Activated CD4-positive, alpha-beta T cell treated with anti-CD3 and anti-CD28 coated beads, Interleukin-2, amount 10 ng/mL, durations not matched to agents 7 days and 5 days (primary cell): ENCODE measurements at regions not wholly inside any gene's neighbourhood (a gene's known extent, or its start where the extent isn't known, plus 50 kb on each side); places are given as distances from the start of the nearest gene placed in this dataset.

ENCODE experiments used
- CTCF ChIA-PET: fragments of 350-600 bp; sonication (Branson Sonifier 250); formaldehyde crosslinking; loops from one replicate; lab custom pipeline; 2021; ENCODE audit warnings: antibody characterized with exemption; lab: Charles Lee
- POLR2A ChIA-PET: fragments of 350-600 bp; sonication (Branson Sonifier 250); formaldehyde crosslinking; loops from one replicate; lab custom pipeline; 2021; ENCODE audit warnings: antibody characterized with exemption; lab: Charles Lee
- DNase-seq: peaks from one replicate; pipeline ENCODE4 v3.0.0-alpha.2; 2020
- H3K27ac Mint-ChIP-seq: one replicate; pipeline ENCODE4 v1.8.0; 2021; ENCODE audit warnings: mild to moderate bottlenecking, moderate library complexity, mixed read lengths
- H3K27me3 Mint-ChIP-seq: one replicate; pipeline ENCODE4 v1.8.0; 2021; ENCODE audit warnings: mixed read lengths
- H3K36me3 Mint-ChIP-seq: one replicate; pipeline ENCODE4 v1.8.0; 2021; ENCODE audit warnings: low read depth, mixed read lengths
- H3K4me1 Mint-ChIP-seq: one replicate; pipeline ENCODE4 v1.8.0; 2021; ENCODE audit warnings: mixed read lengths
- H3K4me3 Mint-ChIP-seq: one replicate; pipeline ENCODE4 v1.8.0; 2021; ENCODE audit warnings: mild to moderate bottlenecking, moderate library complexity, mixed read lengths
- H3K9me3 Mint-ChIP-seq: one replicate; pipeline ENCODE4 v1.8.0; 2021; ENCODE audit warnings: mixed read lengths

DNA sequence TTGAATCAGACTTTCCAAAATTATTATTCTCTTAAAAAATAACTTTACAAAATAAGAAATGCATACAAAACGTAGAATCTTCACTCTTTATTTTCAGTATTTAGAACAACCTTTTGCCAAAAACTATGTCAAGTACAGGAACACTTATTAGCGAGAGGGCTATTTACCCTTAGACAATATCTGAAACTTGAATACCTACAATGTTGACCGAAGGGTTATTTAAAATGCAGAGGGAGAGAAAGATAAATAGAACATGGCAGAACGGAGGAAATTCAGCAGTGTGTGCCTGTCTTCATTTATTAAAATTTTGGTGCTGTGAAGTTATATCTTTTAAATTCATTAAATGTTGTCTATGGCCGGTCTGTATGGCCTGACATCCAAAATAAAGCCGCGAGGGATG is 198.8 kb downstream of the EFNB2 start:
- ChIA-PET CTCF (no interaction called here), POLR2A (no interaction called here)
- no peak overlapping the region for H3K27ac Mint-ChIP-seq
- no peak overlapping the region for H3K4me3 Mint-ChIP-seq
- DNase-seq = no peak
- no peaks in the 10 kb centered on the region for H3K4me1 Mint-ChIP-seq
- H3K27me3 Mint-ChIP-seq = no peaks in the 10 kb centered on the region
- H3K36me3 Mint-ChIP-seq = no peaks in the 10 kb centered on the region
- peaks cover 12% of the 10 kb centered on the region for H3K9me3 Mint-ChIP-seq

DNA sequence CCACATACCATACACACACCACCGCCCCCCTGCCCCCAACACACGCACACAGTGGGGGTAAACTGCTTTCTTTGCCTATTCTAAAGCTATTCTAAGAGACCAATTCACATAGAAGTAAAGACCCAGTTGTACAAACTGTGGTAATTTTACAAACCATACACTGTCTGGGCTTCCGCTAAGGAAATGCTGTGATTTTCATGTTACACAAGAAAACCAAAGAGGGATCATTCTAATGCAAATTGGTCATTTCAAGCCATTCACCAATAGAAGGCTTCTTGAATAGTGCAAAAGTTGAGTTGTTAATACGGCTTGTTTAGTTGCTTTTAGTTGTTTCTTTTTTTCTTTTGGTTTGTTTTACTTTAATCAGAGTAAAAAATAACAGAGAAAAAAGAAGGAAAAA is 202.8 kb downstream of the EFNB2 start:
- no peaks in the 10 kb centered on the region for H3K36me3 Mint-ChIP-seq
- ChIA-PET CTCF (no interaction called here), POLR2A (no interaction called here)
- H3K9me3 Mint-ChIP-seq = no peaks in the 10 kb centered on the region
- H3K27me3 Mint-ChIP-seq = no peaks in the 10 kb centered on the region
- no peak overlapping the region for H3K4me3 Mint-ChIP-seq
- DNase-seq = no peak
- H3K27ac Mint-ChIP-seq = no peak overlapping the region
- H3K4me1 Mint-ChIP-seq = no peaks in the 10 kb centered on the region

GRCh38 chr13:106331116-106331515 is 204.3 kb downstream of the EFNB2 start:
- Mint-ChIP-seq H3K4me1 (no peaks in the 10 kb centered on the region), H3K27me3 (no peaks in the 10 kb centered on the region), H3K4me3 (no peak overlapping the region), H3K27ac (no peak overlapping the region), H3K9me3 (no peaks in the 10 kb centered on the region), H3K36me3 (no peaks in the 10 kb centered on the region)
- ChIA-PET CTCF (interaction anchor here (1.1 kb wide), 1 partner anchor 28 kb away, joined by 3 read pairs; no protein-coding TSS in a partner anchor), POLR2A (no interaction called here)
- no peak for DNase-seq

GRCh38 chr13:106329941-106330340 is 205.5 kb downstream of the EFNB2 start:
- Mint-ChIP-seq H3K9me3 (no peaks in the 10 kb centered on the region), H3K4me3 (no peak overlapping the region), H3K27ac (no peak overlapping the region), H3K27me3 (no peaks in the 10 kb centered on the region), H3K36me3 (no peaks in the 10 kb centered on the region), H3K4me1 (no peaks in the 10 kb centered on the region)
- no peak for DNase-seq
- ChIA-PET POLR2A (no interaction called here), CTCF (no interaction called here)

DNA sequence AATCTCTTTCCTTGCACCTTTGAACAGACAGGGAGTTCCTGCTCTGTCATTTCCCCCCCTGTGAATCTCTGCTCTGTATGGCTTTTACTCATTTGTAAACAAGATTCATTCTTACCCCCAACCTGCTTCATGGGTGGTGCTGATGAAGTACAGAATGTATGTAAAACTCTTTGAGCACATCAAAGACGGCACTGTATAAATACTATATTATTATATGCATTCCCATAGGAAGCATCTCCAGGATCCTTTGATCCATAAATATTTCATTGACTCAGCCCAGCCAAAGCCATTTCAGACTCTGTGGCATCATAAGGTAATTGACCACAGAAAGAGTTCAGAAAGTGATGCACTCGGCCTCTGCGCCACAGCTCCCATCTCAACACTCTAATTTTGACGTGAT is 208.7 kb downstream of the EFNB2 start:
- H3K9me3 Mint-ChIP-seq = peaks cover 14% of the 10 kb centered on the region

DNA sequence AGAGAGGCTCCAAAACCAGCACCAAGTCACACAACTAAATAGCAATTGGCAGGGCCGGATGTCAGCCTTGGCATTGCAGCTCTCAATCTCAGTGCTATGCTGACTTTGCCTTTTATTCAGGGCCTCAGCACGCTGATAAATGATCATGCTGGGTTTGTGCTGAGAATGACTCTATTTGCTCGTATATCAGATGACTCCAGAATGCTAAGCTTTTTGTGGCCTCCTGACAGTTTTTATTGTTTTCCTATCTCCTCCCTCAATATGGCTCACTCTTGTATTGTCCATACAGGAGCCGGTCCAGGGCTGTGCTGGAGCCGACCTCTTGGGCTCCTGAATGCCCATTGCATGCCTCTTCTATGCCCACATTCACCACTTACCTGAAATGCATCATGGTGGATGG is 211.0 kb downstream of the EFNB2 start:
- Mint-ChIP-seq H3K36me3 (no peaks in the 10 kb centered on the region), H3K27ac (no peak overlapping the region), H3K4me1 (no peaks in the 10 kb centered on the region), H3K9me3 (peaks cover 15% of the 10 kb centered on the region), H3K4me3 (no peak overlapping the region), H3K27me3 (no peaks in the 10 kb centered on the region)
- ChIA-PET POLR2A (no interaction called here), CTCF (no interaction called here)
- no peak for DNase-seq

More for the DNA sequence above, 208.7 kb downstream of the EFNB2 start:
- ChIA-PET POLR2A (no interaction called here), CTCF (no interaction called here)
- no peak overlapping the region for H3K4me3 Mint-ChIP-seq
- no peaks in the 10 kb centered on the region for H3K27me3 Mint-ChIP-seq
- no peak overlapping the region for H3K27ac Mint-ChIP-seq
- H3K4me1 Mint-ChIP-seq = no peaks in the 10 kb centered on the region
- no peak for DNase-seq
- H3K36me3 Mint-ChIP-seq = no peaks in the 10 kb centered on the region

GRCh38 chr13:106322628-106323027 is 212.8 kb downstream of the EFNB2 start:
- Mint-ChIP-seq H3K4me1 (no peaks in the 10 kb centered on the region), H3K27me3 (no peaks in the 10 kb centered on the region), H3K27ac (no peak overlapping the region), H3K9me3 (peaks cover 15% of the 10 kb centered on the region), H3K4me3 (no peak overlapping the region), H3K36me3 (no peaks in the 10 kb centered on the region)
- DNase-seq = no peak
- ChIA-PET CTCF (no interaction called here), POLR2A (no interaction called here)

GRCh38 chr13:106318941-106319411 is 216.5 kb downstream of the EFNB2 start:
- ChIA-PET CTCF (no interaction called here), POLR2A (no interaction called here)
- Mint-ChIP-seq H3K4me1 (no peaks in the 10 kb centered on the region), H3K27me3 (no peaks in the 10 kb centered on the region), H3K9me3 (peaks cover 11% of the 10 kb centered on the region), H3K4me3 (no peak overlapping the region), H3K27ac (no peak overlapping the region), H3K36me3 (no peaks in the 10 kb centered on the region)
- DNase-seq = no peak

- ChIA-PET CTCF (no interaction called here), POLR2A (no interaction called here)
- Mint-ChIP-seq H3K9me3 (no peaks in the 10 kb centered on the region), H3K4me1 (no peaks in the 10 kb centered on the region), H3K27me3 (no peaks in the 10 kb centered on the region), H3K4me3 (no peak overlapping the region), H3K27ac (no peak overlapping the region), H3K36me3 (no peaks in the 10 kb centered on the region)
- no peak for DNase-seq
Observed at GRCh38 chr13:106314417-106314816, 221.0 kb downstream of the EFNB2 start.

DNA sequence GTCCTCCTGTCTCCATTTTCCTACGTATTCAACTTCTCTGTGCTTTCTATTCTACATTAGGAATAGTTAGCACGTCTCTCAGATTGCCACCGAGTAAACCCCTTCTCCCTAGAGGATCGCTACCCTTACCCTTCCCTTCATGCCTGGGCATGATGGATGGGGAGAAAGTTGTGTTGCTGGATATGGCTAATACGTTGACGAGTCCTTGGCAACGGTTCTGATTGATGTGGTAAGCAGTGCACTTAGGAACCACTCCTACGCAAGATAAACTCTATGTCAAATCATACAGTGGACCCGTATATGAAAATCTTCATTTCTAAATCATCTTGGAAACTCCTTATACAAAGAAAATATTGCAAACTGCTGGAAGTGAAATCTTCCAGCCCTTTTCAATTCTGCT is 224.5 kb downstream of the EFNB2 start:
- ChIA-PET POLR2A (no interaction called here), CTCF (no interaction called here)
- H3K4me3 Mint-ChIP-seq = no peak overlapping the region
- H3K36me3 Mint-ChIP-seq = no peaks in the 10 kb centered on the region
- no peak overlapping the region for H3K27ac Mint-ChIP-seq
- H3K27me3 Mint-ChIP-seq = no peaks in the 10 kb centered on the region
- H3K4me1 Mint-ChIP-seq = no peaks in the 10 kb centered on the region
- H3K9me3 Mint-ChIP-seq = peaks cover 6% of the 10 kb centered on the region
- DNase-seq = no peak

GRCh38 chr13:106310291-106310865 is 225.1 kb downstream of the EFNB2 start:
- CTCF ChIA-PET = no interaction called here
- no peak overlapping the region for H3K27ac Mint-ChIP-seq
- H3K9me3 Mint-ChIP-seq = peaks cover 6% of the 10 kb centered on the region
- DNase-seq = no peak
- H3K27me3 Mint-ChIP-seq = no peaks in the 10 kb centered on the region
- H3K36me3 Mint-ChIP-seq = no peaks in the 10 kb centered on the region
- POLR2A ChIA-PET = no interaction called here
- no peak overlapping the region for H3K4me3 Mint-ChIP-seq
- H3K4me1 Mint-ChIP-seq = no peaks in the 10 kb centered on the region

DNA sequence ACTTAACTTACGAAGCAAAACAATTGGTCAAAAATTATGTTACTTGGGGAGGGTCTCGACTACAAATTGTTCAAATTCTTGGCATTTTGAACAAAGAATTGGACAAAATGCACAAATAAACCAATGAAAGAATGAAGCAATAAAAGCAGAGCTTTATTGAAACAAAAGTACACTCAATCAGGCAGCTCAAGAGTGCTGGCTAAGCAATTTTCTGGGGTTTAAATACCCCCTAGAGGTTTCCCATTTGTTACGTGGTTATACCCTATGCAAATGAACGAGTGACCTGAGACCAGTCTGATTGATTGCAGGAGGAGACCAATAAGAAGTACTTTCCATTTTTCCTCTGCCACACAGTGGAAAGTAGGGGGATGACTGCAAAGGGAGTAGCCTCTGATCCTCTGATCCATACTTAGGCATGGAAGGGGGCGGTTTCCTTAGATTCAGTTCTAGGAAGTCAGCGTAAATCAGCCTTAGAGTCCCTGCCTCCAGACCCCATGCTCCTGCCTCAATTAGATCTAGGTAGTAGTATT is 228.6 kb downstream of the EFNB2 start:
- no peak overlapping the region for H3K4me3 Mint-ChIP-seq
- H3K27ac Mint-ChIP-seq = no peak overlapping the region
- H3K27me3 Mint-ChIP-seq = no peaks in the 10 kb centered on the region
- ChIA-PET CTCF (no interaction called here), POLR2A (no interaction called here)
- no peaks in the 10 kb centered on the region for H3K4me1 Mint-ChIP-seq
- DNase-seq = no peak
- H3K9me3 Mint-ChIP-seq = peaks cover 6% of the 10 kb centered on the region
- H3K36me3 Mint-ChIP-seq = no peaks in the 10 kb centered on the region

- no peak for DNase-seq
- peaks cover 6% of the 10 kb centered on the region for H3K9me3 Mint-ChIP-seq
- H3K27me3 Mint-ChIP-seq = no peaks in the 10 kb centered on the region
- H3K36me3 Mint-ChIP-seq = no peaks in the 10 kb centered on the region
- CTCF ChIA-PET = no interaction called here
- H3K27ac Mint-ChIP-seq = no peak overlapping the region
- POLR2A ChIA-PET = no interaction called here
- H3K4me1 Mint-ChIP-seq = no peaks in the 10 kb centered on the region
- no peak overlapping the region for H3K4me3 Mint-ChIP-seq
Observed at GRCh38 chr13:106302843-106303242, 232.6 kb downstream of the EFNB2 start.

- no peak overlapping the region for H3K4me3 Mint-ChIP-seq
- no peak for DNase-seq
- no peaks in the 10 kb centered on the region for H3K36me3 Mint-ChIP-seq
- no peaks in the 10 kb centered on the region for H3K4me1 Mint-ChIP-seq
- ChIA-PET CTCF (no interaction called here), POLR2A (no interaction called here)
- no peak overlapping the region for H3K27ac Mint-ChIP-seq
- peaks cover 3% of the 10 kb centered on the region for H3K9me3 Mint-ChIP-seq
- no peaks in the 10 kb centered on the region for H3K27me3 Mint-ChIP-seq
Observed at GRCh38 chr13:106302011-106302410, 233.5 kb downstream of the EFNB2 start.
